ENCODE measurements at regions not wholly inside any gene's neighbourhood (a gene's known extent, or its start where the extent isn't known, plus 50 kb on each side); places are given as distances from the start of the nearest gene placed in this dataset.
A peak's percentile ranks its signal among the peaks of the same experiment; 100 is the strongest.

GRCh38 chr6:147873816-147874215, 365.3 kb downstream of the SAMD5 start:
- no peak for DNase-seq (ENCODE audit: extremely low read depth in 1 of 11, low read depth in 9 of 11, low spot score in 4 of 11)

GRCh38 chr6:147874322-147874721, 365.8 kb downstream of the SAMD5 start:
- DNase-seq (ENCODE audit: extremely low read depth in 1 of 11, low read depth in 9 of 11, low spot score in 4 of 11) = no peak

- DNase-seq (ENCODE audit: extremely low read depth in 1 of 11, low read depth in 9 of 11, low spot score in 4 of 11) = no peak
Measured at GRCh38 chr6:147879031-147879580, 370.6 kb downstream of the SAMD5 start.

GRCh38 chr6:147881432-147881831, 372.9 kb downstream of the SAMD5 start:
- DNase-seq (ENCODE audit: extremely low read depth in 1 of 11, low read depth in 9 of 11, low spot score in 4 of 11) = no peak

- DNase-seq (ENCODE audit: extremely low read depth in 1 of 11, low read depth in 9 of 11, low spot score in 4 of 11) = no peak
Measured at GRCh38 chr6:147888374-147888773, 379.9 kb downstream of the SAMD5 start.

- no peak for DNase-seq (ENCODE audit: extremely low read depth in 1 of 11, low read depth in 9 of 11, low spot score in 4 of 11)
Measured at GRCh38 chr6:147891671-147892070, 383.2 kb downstream of the SAMD5 start.

- no peak for DNase-seq (ENCODE audit: extremely low read depth in 1 of 11, low read depth in 9 of 11, low spot score in 4 of 11)
Measured at GRCh38 chr6:147892476-147892875, 384.0 kb downstream of the SAMD5 start.

GRCh38 chr6:147895272-147895671, 386.8 kb downstream of the SAMD5 start:
- DNase-seq (ENCODE audit: extremely low read depth in 1 of 11, low read depth in 9 of 11, low spot score in 4 of 11) = no peak

GRCh38 chr6:147900247-147900830, 391.8 kb downstream of the SAMD5 start:
- DNase-seq (ENCODE audit: extremely low read depth in 1 of 11, low read depth in 9 of 11, low spot score in 4 of 11) = no peak

GRCh38 chr6:147903321-147903720, 394.8 kb downstream of the SAMD5 start:
- DNase-seq (ENCODE audit: extremely low read depth in 1 of 11, low read depth in 9 of 11, low spot score in 4 of 11) = no peak

- DNase-seq (ENCODE audit: extremely low read depth in 1 of 11, low read depth in 9 of 11, low spot score in 4 of 11) = no peak
Measured at GRCh38 chr6:147903931-147904330, 395.4 kb downstream of the SAMD5 start.

- DNase-seq (ENCODE audit: extremely low read depth in 1 of 11, low read depth in 9 of 11, low spot score in 4 of 11) = no peak
Measured at GRCh38 chr6:147904416-147904815, 395.9 kb downstream of the SAMD5 start.

GRCh38 chr6:147905711-147906110, 397.2 kb downstream of the SAMD5 start:
- no peak for DNase-seq (ENCODE audit: extremely low read depth in 1 of 11, low read depth in 9 of 11, low spot score in 4 of 11)

GRCh38 chr6:147906361-147906760, 397.9 kb downstream of the SAMD5 start:
- DNase-seq (ENCODE audit: extremely low read depth in 1 of 11, low read depth in 9 of 11, low spot score in 4 of 11) = no peak

GRCh38 chr6:147909640-147910039, 401.1 kb downstream of the SAMD5 start:
- DNase-seq (ENCODE audit: extremely low read depth in 1 of 11, low read depth in 9 of 11, low spot score in 4 of 11) = peak in 5 of 11 donors; percentile 9 to 46 (median 36)

- DNase-seq (ENCODE audit: extremely low read depth in 1 of 11, low read depth in 9 of 11, low spot score in 4 of 11) = no peak
Measured at GRCh38 chr6:147910281-147910680, 401.8 kb downstream of the SAMD5 start.

GRCh38 chr6:147911057-147911456, 402.6 kb downstream of the SAMD5 start:
- no peak for DNase-seq (ENCODE audit: extremely low read depth in 1 of 11, low read depth in 9 of 11, low spot score in 4 of 11)

GRCh38 chr6:147911686-147912085, 403.2 kb downstream of the SAMD5 start:
- DNase-seq (ENCODE audit: extremely low read depth in 1 of 11, low read depth in 9 of 11, low spot score in 4 of 11) = no peak

- no peak for DNase-seq (ENCODE audit: extremely low read depth in 1 of 11, low read depth in 9 of 11, low spot score in 4 of 11)
Measured at GRCh38 chr6:147922799-147923198, 414.3 kb downstream of the SAMD5 start.

GRCh38 chr6:147924598-147924997, 416.1 kb downstream of the SAMD5 start:
- DNase-seq (ENCODE audit: extremely low read depth in 1 of 11, low read depth in 9 of 11, low spot score in 4 of 11) = no peak

- DNase-seq (ENCODE audit: extremely low read depth in 1 of 11, low read depth in 9 of 11, low spot score in 4 of 11) = no peak
Measured at GRCh38 chr6:147925826-147926225, 416.8 kb upstream of the SASH1 start.

Data from renal cortex interstitium (tissue), 11 donors.